ENCODE measurements at regions not wholly inside any gene's neighbourhood (a gene's known extent, or its start where the extent isn't known, plus 50 kb on each side); places are given as distances from the start of the nearest gene placed in this dataset.

GRCh38 chr11:112801817-112802088, 159.5 kb upstream of the NCAM1 start:
- Histone ChIP-seq H3K23ac (ENCODE audit: low read length) (no peak overlapping the region), H2BK5ac (ENCODE audit: low read depth, low read length, poor library complexity) (no peak overlapping the region), H3K27me3 (ENCODE audit: insufficient read depth, low read length) (no peaks in the 10 kb centered on the region), H3K79me2 (ENCODE audit: control insufficient read depth, insufficient read depth, low read length, poor library complexity) (no peaks in the 10 kb centered on the region), H3K9ac (ENCODE audit: low read length) (no peak overlapping the region), H3K79me1 (ENCODE audit: low read length) (peaks cover 2% of the 10 kb centered on the region), H2BK12ac (ENCODE audit: low read length) (no peak overlapping the region), H3K4ac (ENCODE audit: low read depth, low read length) (no peak overlapping the region), H2AFZ (ENCODE audit: insufficient read depth, low read length, poor library complexity) (no peak overlapping the region), H4K91ac (ENCODE audit: low read depth, low read length) (no peak overlapping the region), H4K8ac (ENCODE audit: low read depth, low read length) (no peak overlapping the region), H3K36me3 (ENCODE audit: control insufficient read depth in 1 of 2, insufficient read depth in 2 of 2, low read length in 2 of 2) (no peaks in the 10 kb centered on the region), H3K4me1 (ENCODE audit: control insufficient read depth in 1 of 2, insufficient read depth in 2 of 2, low read length in 2 of 2) (peaks cover 6 to 8% of the 10 kb centered on the region in 2 experiments), H3K4me2 (ENCODE audit: low read length) (no peak overlapping the region), H3K4me3 (ENCODE audit: low read depth, low read length) (no peak overlapping the region), H3K9me3 (ENCODE audit: insufficient read depth, low read depth, low read length) (no peaks in the 10 kb centered on the region), H2AK5ac (ENCODE audit: low read length) (no peak overlapping the region), H3K27ac (ENCODE audit: low read depth, low read length) (no peak overlapping the region), H2BK120ac (ENCODE audit: insufficient read depth, low read length, poor library complexity) (no peak overlapping the region), H3K18ac (ENCODE audit: low read length) (no peak overlapping the region), H4K12ac (ENCODE audit: low read depth, low read length) (no peak overlapping the region), H3K14ac (ENCODE audit: low read length) (no peak overlapping the region)
- no CpG with 5 or more reads among the region's 5 CpGs for WGBS (ENCODE audit: extremely low coverage, insufficient coverage, insufficient read length)
- no peak for DNase-seq

- WGBS (ENCODE audit: extremely low coverage, insufficient coverage, insufficient read length), result no CpG with 5 or more reads among the region's 3 CpGs
- Histone ChIP-seq H3K27me3 (ENCODE audit: insufficient read depth, low read length) (no peaks in the 10 kb centered on the region), H2BK12ac (ENCODE audit: low read length) (no peak overlapping the region), H3K4ac (ENCODE audit: low read depth, low read length) (no peak overlapping the region), H3K79me1 (ENCODE audit: low read length) (no peaks in the 10 kb centered on the region), H3K18ac (ENCODE audit: low read length) (no peak overlapping the region), H3K4me3 (ENCODE audit: low read depth, low read length) (no peak overlapping the region), H3K4me2 (ENCODE audit: low read length) (no peak overlapping the region), H3K14ac (ENCODE audit: low read length) (no peak overlapping the region), H4K8ac (ENCODE audit: low read depth, low read length) (no peak overlapping the region), H3K36me3 (ENCODE audit: control insufficient read depth in 1 of 2, insufficient read depth in 2 of 2, low read length in 2 of 2) (no peaks in the 10 kb centered on the region), H3K4me1 (ENCODE audit: control insufficient read depth in 1 of 2, insufficient read depth in 2 of 2, low read length in 2 of 2) (no peaks in the 10 kb centered on the region), H3K9ac (ENCODE audit: low read length) (no peak overlapping the region), H2AK5ac (ENCODE audit: low read length) (no peak overlapping the region), H2BK5ac (ENCODE audit: low read depth, low read length, poor library complexity) (no peak overlapping the region), H2BK120ac (ENCODE audit: insufficient read depth, low read length, poor library complexity) (no peak overlapping the region), H3K23ac (ENCODE audit: low read length) (no peak overlapping the region), H3K27ac (ENCODE audit: low read depth, low read length) (no peak overlapping the region), H4K12ac (ENCODE audit: low read depth, low read length) (no peak overlapping the region), H2AFZ (ENCODE audit: insufficient read depth, low read length, poor library complexity) (no peak overlapping the region), H3K9me3 (ENCODE audit: insufficient read depth, low read depth, low read length) (no peaks in the 10 kb centered on the region), H3K79me2 (ENCODE audit: control insufficient read depth, insufficient read depth, low read length, poor library complexity) (no peaks in the 10 kb centered on the region), H4K91ac (ENCODE audit: low read depth, low read length) (no peak overlapping the region)
- DNase-seq, result no peak
Measured at GRCh38 chr11:112805658-112806057, 155.6 kb upstream of the NCAM1 start.

GRCh38 chr11:112806256-112806655, 155.0 kb upstream of the NCAM1 start:
- no peak overlapping the region for H2BK12ac ChIP-seq (ENCODE audit: low read length)
- H3K79me1 ChIP-seq (ENCODE audit: low read length), result no peaks in the 10 kb centered on the region
- peaks cover 2% of the 10 kb centered on the region for H3K9me3 ChIP-seq (ENCODE audit: insufficient read depth, low read depth, low read length)

GRCh38 chr11:112806876-112807275, 154.3 kb upstream of the NCAM1 start:
- Histone ChIP-seq H2BK12ac (ENCODE audit: low read length) (no peak overlapping the region), H4K12ac (ENCODE audit: low read depth, low read length) (no peak overlapping the region), H3K4me1 (ENCODE audit: control insufficient read depth in 1 of 2, insufficient read depth in 2 of 2, low read length in 2 of 2) (no peaks in the 10 kb centered on the region), H3K27me3 (ENCODE audit: insufficient read depth, low read length) (no peaks in the 10 kb centered on the region), H3K79me1 (ENCODE audit: low read length) (no peaks in the 10 kb centered on the region), H3K18ac (ENCODE audit: low read length) (no peak overlapping the region), H3K27ac (ENCODE audit: low read depth, low read length) (no peak overlapping the region), H4K91ac (ENCODE audit: low read depth, low read length) (no peak overlapping the region), H3K14ac (ENCODE audit: low read length) (no peak overlapping the region), H2BK120ac (ENCODE audit: insufficient read depth, low read length, poor library complexity) (no peak overlapping the region), H3K4me2 (ENCODE audit: low read length) (no peak overlapping the region), H3K36me3 (ENCODE audit: control insufficient read depth in 1 of 2, insufficient read depth in 2 of 2, low read length in 2 of 2) (no peaks in the 10 kb centered on the region), H4K8ac (ENCODE audit: low read depth, low read length) (no peak overlapping the region), H2BK5ac (ENCODE audit: low read depth, low read length, poor library complexity) (no peak overlapping the region), H3K4ac (ENCODE audit: low read depth, low read length) (no peak overlapping the region), H3K4me3 (ENCODE audit: low read depth, low read length) (no peak overlapping the region), H2AK5ac (ENCODE audit: low read length) (no peak overlapping the region), H3K9me3 (ENCODE audit: insufficient read depth, low read depth, low read length) (peaks cover 2% of the 10 kb centered on the region), H3K79me2 (ENCODE audit: control insufficient read depth, insufficient read depth, low read length, poor library complexity) (no peaks in the 10 kb centered on the region), H2AFZ (ENCODE audit: insufficient read depth, low read length, poor library complexity) (no peak overlapping the region), H3K23ac (ENCODE audit: low read length) (no peak overlapping the region), H3K9ac (ENCODE audit: low read length) (no peak overlapping the region)
- no peak for DNase-seq
- no CpG with 5 or more reads among the region's 3 CpGs for WGBS (ENCODE audit: extremely low coverage, insufficient coverage, insufficient read length)

More at GRCh38 chr11:112806256-112806655, 155.0 kb upstream of the NCAM1 start:
- H2AFZ ChIP-seq (ENCODE audit: insufficient read depth, low read length, poor library complexity), result no peak overlapping the region
- H2BK120ac ChIP-seq (ENCODE audit: insufficient read depth, low read length, poor library complexity), result no peak overlapping the region
- H3K4me1 ChIP-seq (ENCODE audit: control insufficient read depth in 1 of 2, insufficient read depth in 2 of 2, low read length in 2 of 2), result no peaks in the 10 kb centered on the region
- H3K36me3 ChIP-seq (ENCODE audit: control insufficient read depth in 1 of 2, insufficient read depth in 2 of 2, low read length in 2 of 2), result no peaks in the 10 kb centered on the region
- H2AK5ac ChIP-seq (ENCODE audit: low read length), result no peak overlapping the region
- no peak overlapping the region for H3K18ac ChIP-seq (ENCODE audit: low read length)
- no peak overlapping the region for H3K23ac ChIP-seq (ENCODE audit: low read length)
- no peak overlapping the region for H2BK5ac ChIP-seq (ENCODE audit: low read depth, low read length, poor library complexity)
- H3K79me2 ChIP-seq (ENCODE audit: control insufficient read depth, insufficient read depth, low read length, poor library complexity), result no peaks in the 10 kb centered on the region
- no peak overlapping the region for H3K14ac ChIP-seq (ENCODE audit: low read length)
- no peak overlapping the region for H4K12ac ChIP-seq (ENCODE audit: low read depth, low read length)
- no peak overlapping the region for H3K4me2 ChIP-seq (ENCODE audit: low read length)
- no peak overlapping the region for H3K9ac ChIP-seq (ENCODE audit: low read length)
- no peak overlapping the region for H4K8ac ChIP-seq (ENCODE audit: low read depth, low read length)
- no peak overlapping the region for H4K91ac ChIP-seq (ENCODE audit: low read depth, low read length)
- no peaks in the 10 kb centered on the region for H3K27me3 ChIP-seq (ENCODE audit: insufficient read depth, low read length)
- H3K27ac ChIP-seq (ENCODE audit: low read depth, low read length), result no peak overlapping the region
- H3K4ac ChIP-seq (ENCODE audit: low read depth, low read length), result no peak overlapping the region
- H3K4me3 ChIP-seq (ENCODE audit: low read depth, low read length), result no peak overlapping the region
- DNase-seq, result no peak

- H4K91ac ChIP-seq (ENCODE audit: low read depth, low read length), result no peak overlapping the region
- H3K9me3 ChIP-seq (ENCODE audit: insufficient read depth, low read depth, low read length), result peaks cover 3% of the 10 kb centered on the region
- no CpG with 5 or more reads among the region's 2 CpGs for WGBS (ENCODE audit: extremely low coverage, insufficient coverage, insufficient read length)
- no peak overlapping the region for H3K4me2 ChIP-seq (ENCODE audit: low read length)
- H3K14ac ChIP-seq (ENCODE audit: low read length), result no peak overlapping the region
- no peak overlapping the region for H3K9ac ChIP-seq (ENCODE audit: low read length)
- H3K79me1 ChIP-seq (ENCODE audit: low read length), result no peaks in the 10 kb centered on the region
- DNase-seq, result no peak
- H3K27me3 ChIP-seq (ENCODE audit: insufficient read depth, low read length), result no peaks in the 10 kb centered on the region
- H2BK12ac ChIP-seq (ENCODE audit: low read length), result no peak overlapping the region
- H3K27ac ChIP-seq (ENCODE audit: low read depth, low read length), result no peak overlapping the region
- H3K4ac ChIP-seq (ENCODE audit: low read depth, low read length), result no peak overlapping the region
- no peak overlapping the region for H2AFZ ChIP-seq (ENCODE audit: insufficient read depth, low read length, poor library complexity)
- H4K8ac ChIP-seq (ENCODE audit: low read depth, low read length), result no peak overlapping the region
- H3K18ac ChIP-seq (ENCODE audit: low read length), result no peak overlapping the region
- no peak overlapping the region for H4K12ac ChIP-seq (ENCODE audit: low read depth, low read length)
- no peaks in the 10 kb centered on the region for H3K4me1 ChIP-seq (ENCODE audit: control insufficient read depth in 1 of 2, insufficient read depth in 2 of 2, low read length in 2 of 2)
- H2BK120ac ChIP-seq (ENCODE audit: insufficient read depth, low read length, poor library complexity), result no peak overlapping the region
- no peak overlapping the region for H2AK5ac ChIP-seq (ENCODE audit: low read length)
- no peak overlapping the region for H3K4me3 ChIP-seq (ENCODE audit: low read depth, low read length)
- no peaks in the 10 kb centered on the region for H3K79me2 ChIP-seq (ENCODE audit: control insufficient read depth, insufficient read depth, low read length, poor library complexity)
- H2BK5ac ChIP-seq (ENCODE audit: low read depth, low read length, poor library complexity), result no peak overlapping the region
- H3K36me3 ChIP-seq (ENCODE audit: control insufficient read depth in 1 of 2, insufficient read depth in 2 of 2, low read length in 2 of 2), result no peaks in the 10 kb centered on the region
- H3K23ac ChIP-seq (ENCODE audit: low read length), result no peak overlapping the region
Measured at GRCh38 chr11:112809429-112809828, 151.8 kb upstream of the NCAM1 start.

Measured in trophoblast cell (in vitro differentiated cells and primary cell).